Dermis blood vessel endothelial cell (primary cell): ENCODE measurements at regions not wholly inside any gene's neighbourhood (a gene's known extent, or its start where the extent isn't known, plus 50 kb on each side); places are given as distances from the start of the nearest gene placed in this dataset.

Source experiments
- DNase-seq: peaks from one replicate; pipeline ENCODE4 v3.0.0; 2010

DNA sequence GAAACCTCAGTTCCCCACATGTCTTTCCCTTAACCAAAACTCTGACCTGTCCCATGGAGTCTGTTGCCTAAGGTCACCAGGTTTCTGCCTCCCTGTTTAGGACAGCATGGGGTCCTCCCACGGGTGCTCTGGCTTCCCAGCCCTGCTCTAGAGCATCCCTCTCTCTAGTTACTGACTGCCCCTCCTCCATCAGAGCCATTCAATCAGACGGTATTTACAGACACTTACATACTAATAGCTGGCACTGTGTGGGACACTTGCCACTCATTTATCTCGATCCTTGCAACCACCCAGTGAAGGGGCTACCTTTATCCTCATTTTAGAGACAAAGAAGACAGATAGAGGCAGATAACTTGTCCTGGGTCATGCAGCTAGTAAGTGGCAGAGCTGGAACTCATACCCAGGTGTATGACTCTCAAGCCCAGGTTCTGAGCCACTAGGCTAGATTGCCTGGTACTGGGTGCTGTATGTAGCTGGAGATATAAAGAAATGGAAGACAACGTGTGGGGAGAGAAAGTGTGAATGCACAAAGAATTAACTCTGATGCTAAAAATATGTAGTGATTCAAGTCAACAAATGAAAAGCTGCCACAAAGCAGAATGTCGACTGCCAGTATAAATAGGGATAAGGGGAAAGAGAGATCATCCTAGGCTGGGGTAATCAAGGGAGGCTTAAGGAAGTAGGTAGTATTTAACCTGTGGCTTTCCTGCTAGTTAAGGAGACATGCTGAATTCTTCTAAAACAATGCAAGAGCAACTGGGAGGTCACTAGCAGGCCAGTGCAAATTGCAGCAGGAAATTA lies 52.5 kb upstream of the PDE8B start:
- DNase-seq = no peak

DNA sequence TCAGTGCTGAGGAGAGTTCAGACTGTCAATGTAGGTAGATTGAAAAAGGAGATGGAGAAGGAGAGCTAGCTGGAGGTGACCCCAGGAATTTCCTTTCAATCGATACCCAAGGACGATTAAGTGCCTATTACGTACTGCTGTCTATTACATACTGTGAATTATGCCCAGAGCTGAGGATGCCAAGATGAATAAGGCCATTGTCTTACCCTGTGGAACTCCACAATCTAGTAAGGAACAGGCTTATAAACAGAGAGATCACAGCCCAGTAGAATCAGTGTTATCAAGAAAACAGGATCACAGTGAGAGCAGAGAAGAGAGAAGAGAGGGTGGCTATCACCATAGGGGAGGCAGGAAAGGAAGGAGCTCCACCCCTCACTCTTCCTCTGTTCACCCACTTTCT lies 54.1 kb upstream of the PDE8B start:
- no peak for DNase-seq

DNA sequence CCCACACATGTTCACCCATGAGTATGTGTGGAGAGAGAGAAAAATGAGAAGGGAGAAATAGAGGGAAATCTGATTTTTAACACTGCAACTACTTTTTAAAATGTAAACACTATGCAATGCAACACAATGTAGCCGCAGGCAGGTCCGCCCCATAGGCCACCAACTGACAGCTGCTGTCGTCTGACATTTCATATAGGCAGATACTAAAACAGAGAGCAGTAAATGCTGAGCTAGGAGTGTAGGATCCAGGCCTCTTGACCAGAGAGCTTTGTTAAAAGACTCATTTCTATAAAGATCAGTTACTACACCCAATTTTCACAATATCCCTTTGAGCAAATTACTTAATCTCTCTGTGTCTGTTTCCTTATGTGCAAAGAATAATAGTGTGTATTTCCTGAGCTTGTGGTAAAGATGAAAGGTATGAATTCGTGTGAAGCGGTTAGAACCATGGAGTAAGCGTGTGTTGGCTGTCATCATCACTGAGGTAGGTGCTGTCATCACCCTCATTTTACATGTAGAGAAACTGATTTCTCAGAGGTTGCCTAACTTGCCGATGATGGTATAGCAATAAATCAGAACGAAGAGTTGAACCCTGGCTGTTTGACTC lies 55.2 kb upstream of the PDE8B start:
- DNase-seq = no peak

DNA sequence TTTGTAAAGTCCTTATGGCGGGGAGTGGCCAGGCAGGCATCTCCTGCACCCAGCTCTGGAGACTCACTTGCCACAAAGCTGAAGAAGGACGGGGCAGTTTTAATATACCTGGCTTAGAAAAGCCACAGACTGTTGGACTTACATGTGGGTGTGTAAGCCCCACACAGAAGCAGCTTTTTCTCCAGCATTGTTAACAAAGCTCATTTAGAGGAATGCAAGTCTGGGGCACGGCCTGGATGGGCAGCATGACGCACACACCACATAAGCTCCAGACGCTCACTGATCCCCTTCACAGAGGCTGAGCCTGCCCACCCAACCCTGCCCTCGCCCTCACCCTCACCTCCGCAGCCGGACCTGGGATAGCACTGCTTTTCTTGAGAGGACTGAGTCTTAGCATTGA lies 58.0 kb upstream of the PDE8B start:
- DNase-seq = no peak

DNA sequence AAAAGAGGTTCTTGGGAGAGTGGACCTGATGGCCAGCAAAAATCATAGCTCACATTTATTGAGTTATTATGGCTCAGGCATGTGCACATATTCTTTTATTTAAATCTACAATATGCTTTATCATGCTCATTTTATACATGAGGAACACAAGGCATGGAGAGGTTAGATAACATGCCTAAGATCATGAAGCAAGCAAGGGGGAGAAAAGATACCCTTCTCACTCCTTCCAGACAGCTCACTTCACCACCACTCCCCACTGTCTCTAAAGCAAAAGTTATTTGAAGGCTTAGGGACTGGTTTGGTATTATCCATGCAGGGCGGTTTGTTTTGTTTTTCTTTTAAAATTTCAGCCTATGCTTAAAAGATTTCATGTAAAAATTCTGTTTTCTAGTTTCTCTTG lies 59.0 kb upstream of the PDE8B start:
- no peak for DNase-seq

DNA sequence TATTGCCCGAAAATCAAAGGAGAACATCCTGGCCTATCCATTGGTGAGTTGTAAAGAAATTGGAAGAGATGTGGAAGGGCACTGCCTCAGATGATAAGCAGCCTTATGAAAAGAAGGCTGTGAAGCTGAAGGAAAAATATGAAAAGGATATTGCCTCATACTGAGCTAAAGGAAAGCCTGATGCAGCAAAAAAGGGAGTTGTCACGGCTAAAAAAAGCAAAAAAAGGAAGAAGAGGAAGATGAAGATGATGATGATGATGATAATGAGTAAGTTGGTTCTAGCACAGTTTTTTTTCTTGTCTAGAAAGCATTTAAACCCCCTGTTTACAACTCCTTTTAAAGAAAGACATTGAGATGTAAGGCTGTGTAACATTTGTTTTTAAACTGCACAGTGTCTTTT lies 59.8 kb upstream of the ZBED3 start:
- DNase-seq = no peak

DNA sequence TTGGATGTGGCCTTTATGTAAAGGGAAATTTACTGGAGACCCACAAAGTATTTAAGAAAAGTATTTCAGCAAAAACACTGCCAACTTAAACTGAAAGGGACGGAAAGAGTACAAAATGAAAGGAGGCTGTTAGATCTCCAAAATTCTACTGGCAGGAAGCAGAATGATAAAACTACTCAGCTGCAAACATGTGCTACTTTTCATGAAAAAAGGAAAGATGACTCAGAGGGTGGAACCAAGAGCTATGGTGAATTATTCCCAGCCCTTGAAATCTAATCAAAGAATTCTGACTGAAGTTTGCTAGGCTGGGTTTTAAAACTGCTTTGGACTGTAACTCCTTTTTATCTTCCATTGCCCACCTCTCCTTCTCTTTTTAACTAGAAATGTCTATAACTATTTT lies 58.6 kb upstream of the ZBED3 start:
- DNase-seq = peak; percentile 16

DNA sequence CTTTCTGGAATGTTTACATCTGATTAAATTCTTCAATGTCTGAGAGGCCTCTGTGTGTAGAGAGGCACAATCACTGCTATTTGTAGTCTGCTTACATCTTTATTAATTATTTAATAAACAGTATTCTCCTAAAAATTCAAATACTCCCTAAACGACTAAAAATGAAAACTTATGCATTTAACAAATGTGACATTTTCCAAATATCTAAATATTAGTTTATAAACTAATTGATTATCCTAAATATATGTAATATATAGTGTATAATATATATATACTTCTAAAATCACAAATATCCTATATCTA lies 57.7 kb upstream of the ZBED3 start:
- no peak for DNase-seq

DNA sequence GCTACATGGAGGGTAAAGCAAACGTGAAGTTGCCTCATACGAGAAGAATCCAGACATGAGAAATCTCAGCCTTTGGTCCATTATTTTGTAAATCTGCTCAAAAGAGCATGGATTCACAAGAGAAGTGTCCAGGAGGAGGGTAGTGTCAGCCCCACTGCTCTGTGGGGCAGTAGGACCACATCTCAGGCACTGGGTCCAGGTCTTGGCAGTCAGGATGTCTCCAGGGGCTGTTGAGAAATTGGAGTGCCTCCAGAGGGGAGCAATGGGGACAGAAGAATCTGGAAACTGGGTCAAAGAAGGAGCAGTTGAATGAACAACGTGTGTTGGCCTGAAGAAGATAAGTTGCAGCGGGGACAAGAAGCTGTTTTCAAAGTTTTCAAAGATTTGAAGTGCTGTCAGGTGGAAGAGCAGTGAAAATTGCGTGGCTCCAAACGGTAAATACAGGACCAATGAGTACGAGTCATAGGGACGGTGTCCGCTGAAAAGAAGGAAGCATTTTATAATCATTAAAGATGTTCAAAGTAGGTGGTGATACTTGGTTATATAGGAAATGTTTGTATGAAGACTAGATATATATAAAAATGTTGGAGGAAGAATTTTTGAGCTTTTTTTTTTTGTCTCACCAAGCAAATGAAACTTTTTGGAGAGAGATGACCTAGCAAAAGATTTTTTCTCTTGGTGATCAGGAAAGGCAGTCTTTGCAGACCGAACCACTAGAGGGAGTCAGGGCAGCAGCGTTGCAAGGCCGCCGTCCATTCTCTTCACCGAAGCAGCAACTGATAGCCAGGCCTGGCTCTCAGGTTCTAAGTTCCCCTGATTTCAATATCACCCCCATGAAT lies 57.1 kb upstream of the ZBED3 start:
- DNase-seq = peak; percentile 83

DNA sequence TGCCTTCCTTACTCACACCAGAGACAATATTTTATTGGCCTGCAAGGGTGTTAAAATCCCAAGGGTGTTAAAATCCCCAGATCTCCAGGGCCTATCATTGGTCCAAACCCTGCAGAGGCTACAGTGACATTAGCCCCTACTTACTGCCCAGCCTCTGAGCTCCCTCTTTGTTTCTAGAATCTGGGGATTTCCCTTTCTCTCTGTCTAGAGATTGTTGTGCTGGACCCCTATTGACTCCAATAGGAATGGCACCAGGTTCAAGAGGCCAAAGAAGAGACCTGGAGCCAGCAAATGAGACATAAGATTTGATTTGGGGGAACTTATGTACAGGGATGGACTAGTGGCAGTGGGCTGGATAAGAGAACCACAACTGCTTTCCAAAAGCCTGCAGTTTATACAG lies 53.3 kb upstream of the ZBED3 start:
- no peak for DNase-seq

DNA sequence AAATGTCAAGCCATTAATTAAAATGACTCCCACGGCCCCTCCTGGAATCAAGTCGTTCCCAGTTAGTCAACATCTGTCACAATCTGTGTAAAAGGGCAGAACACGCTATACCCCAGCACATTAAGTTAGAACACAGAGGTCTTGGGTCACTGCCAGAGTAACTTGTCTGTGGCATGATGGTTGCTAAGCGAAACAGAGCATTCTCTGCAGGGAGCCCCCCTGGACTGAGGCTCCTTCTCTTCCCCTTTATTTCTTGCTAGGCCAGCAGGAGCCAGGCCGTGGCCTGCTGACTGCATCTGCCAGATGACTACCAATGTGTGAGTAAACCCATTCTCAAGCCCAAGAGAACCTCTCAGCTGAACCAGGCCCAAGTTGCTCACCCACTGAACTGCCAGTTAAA lies 51.9 kb upstream of the ZBED3 start:
- DNase-seq = peak; percentile 8
